ENCODE measurements at regions not wholly inside any gene's neighbourhood (a gene's known extent, or its start where the extent isn't known, plus 50 kb on each side); places are given as distances from the start of the nearest gene placed in this dataset.

- TF ChIP-seq POLR2A (IDR thresholded peaks at IDR 0.05; ENCODE audit: low read depth, low read length) (no peak), BHLHE40 (IDR thresholded peaks at IDR 0.05; ENCODE audit: low read depth, low read length) (no peak), FOS (IDR thresholded peaks at IDR 0.05; ENCODE audit: low read depth, low read length) (no peak), SMC3 (IDR thresholded peaks at IDR 0.05; ENCODE audit: low read depth, low read length) (no peak)
- TF ChIP-seq, protein P1, sequence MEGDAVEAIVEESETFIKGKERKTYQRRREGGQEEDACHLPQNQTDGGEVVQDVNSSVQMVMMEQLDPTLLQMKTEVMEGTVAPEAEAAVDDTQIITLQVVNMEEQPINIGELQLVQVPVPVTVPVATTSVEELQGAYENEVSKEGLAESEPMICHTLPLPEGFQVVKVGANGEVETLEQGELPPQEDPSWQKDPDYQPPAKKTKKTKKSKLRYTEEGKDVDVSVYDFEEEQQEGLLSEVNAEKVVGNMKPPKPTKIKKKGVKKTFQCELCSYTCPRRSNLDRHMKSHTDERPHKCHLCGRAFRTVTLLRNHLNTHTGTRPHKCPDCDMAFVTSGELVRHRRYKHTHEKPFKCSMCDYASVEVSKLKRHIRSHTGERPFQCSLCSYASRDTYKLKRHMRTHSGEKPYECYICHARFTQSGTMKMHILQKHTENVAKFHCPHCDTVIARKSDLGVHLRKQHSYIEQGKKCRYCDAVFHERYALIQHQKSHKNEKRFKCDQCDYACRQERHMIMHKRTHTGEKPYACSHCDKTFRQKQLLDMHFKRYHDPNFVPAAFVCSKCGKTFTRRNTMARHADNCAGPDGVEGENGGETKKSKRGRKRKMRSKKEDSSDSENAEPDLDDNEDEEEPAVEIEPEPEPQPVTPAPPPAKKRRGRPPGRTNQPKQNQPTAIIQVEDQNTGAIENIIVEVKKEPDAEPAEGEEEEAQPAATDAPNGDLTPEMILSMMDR (conservative IDR thresholded peaks at IDR 0.05; ENCODE audit: low read depth, low read length), result no peak
These were observed 402.4 kb upstream of the RORB start for GRCh38 chr9:74094766-74095165.

Measured in IMR-90 (cell line).